H1 (cell line): ENCODE measurements at regions not wholly inside any gene's neighbourhood (a gene's known extent, or its start where the extent isn't known, plus 50 kb on each side); places are given as distances from the start of the nearest gene placed in this dataset.

ENCODE experiments used
- CTCF ChIA-PET: fragments of 300-600 bp; sonication (Branson Sonifier 250); formaldehyde crosslinking; loops from one replicate; lab custom pipeline; 2021; ENCODE audit not compliant: partially characterized antibody; lab: Charles Lee
- POLR2A ChIA-PET: fragments of 300-600 bp; sonication (Branson Sonifier 250); formaldehyde crosslinking; loops from one replicate; lab custom pipeline; 2021; ENCODE audit warnings: inconsistent platforms; ENCODE audit not compliant: partially characterized antibody; lab: Charles Lee
- DNase-seq, 2 experiments: peaks; one replicate each; pipeline versions ENCODE4 v3.0.0 to v3.0.0-alpha.2; 2010 to 2022; ENCODE audit warnings: low spot score in 2 of 2, low read depth in 1 of 2, mixed read lengths in 1 of 2
- FAIRE-seq: peaks from 2 replicates; lab custom pipeline; 2011; peaks lifted over from hg19 to GRCh38; lab: Jason Lieb, UNC
- H2AFZ ChIP-seq: 2 replicates; pipeline ENCODE4 v1.8.1; 2012; ENCODE audit warnings: low read length, inconsistent platforms
- H2AK5ac ChIP-seq: 2 replicates; pipeline ENCODE4 v1.6.1; 2013; ENCODE audit warnings: low read depth, low read length
- H2BK120ac ChIP-seq: replicated peaks from 2 replicates; pipeline ENCODE3; 2013; ENCODE audit warnings: low read depth, low read length, inconsistent platforms
- H2BK12ac ChIP-seq: 2 replicates; pipeline ENCODE4 v1.6.1; 2013; ENCODE audit warnings: low read depth, low read length
- H2BK15ac ChIP-seq: 2 replicates; pipeline ENCODE4 v1.6.1; 2013; ENCODE audit warnings: low read length
- H2BK20ac ChIP-seq: 2 replicates; pipeline ENCODE4 v1.6.1; 2013; ENCODE audit warnings: low read length
- H2BK5ac ChIP-seq: 2 replicates; pipeline ENCODE4 v1.6.1; 2013; ENCODE audit warnings: low read depth, low read length
- H3K14ac ChIP-seq: 2 replicates; pipeline ENCODE4 v1.6.1; 2013; ENCODE audit warnings: inconsistent platforms; ENCODE audit not compliant: insufficient read length
- H3K18ac ChIP-seq: 2 replicates; pipeline ENCODE4 v1.6.1; 2013; ENCODE audit warnings: low read length; ENCODE audit errors: extremely low read depth
- H3K23ac ChIP-seq: 2 replicates; pipeline ENCODE4 v1.6.1; 2013; ENCODE audit warnings: inconsistent platforms; ENCODE audit not compliant: insufficient read length
- H3K23me2 ChIP-seq: 2 replicates; pipeline ENCODE4 v1.6.1; 2013; ENCODE audit warnings: low read depth, low read length
- H3K27ac ChIP-seq: 2 replicates; pipeline ENCODE4 v1.6.1; 2011; ENCODE audit warnings: low read depth, low read length, inconsistent platforms
- H3K27me3 ChIP-seq, 4 experiments: replicated peaks in 1 of 4; 1 replicate in 1 of 4; 2 replicates in 3 of 4; pipeline versions ENCODE4 v1.6.1 to v1.8.1; 2011 to 2013; ENCODE audit warnings: low read length in 3 of 4, mild to moderate bottlenecking in 3 of 4, inconsistent platforms in 2 of 4, mixed read lengths in 2 of 4, moderate library complexity in 1 of 4; ENCODE audit not compliant: control insufficient read depth in 3 of 4, insufficient read depth in 3 of 4; ENCODE audit errors: extremely low read depth in 1 of 4
- H3K36me3 ChIP-seq, 4 experiments: 2 replicates each; pipeline versions ENCODE4 v1.6.1 to v1.8.1; 2011 to 2013; ENCODE audit warnings: mild to moderate bottlenecking in 4 of 4, low read length in 3 of 4, moderate library complexity in 2 of 4, control low read depth in 1 of 4, inconsistent platforms in 1 of 4; ENCODE audit not compliant: insufficient read depth in 4 of 4, control insufficient read depth in 2 of 4
- H3K4ac ChIP-seq: replicated peaks from 2 replicates; pipeline ENCODE3; 2013; ENCODE audit warnings: low read length, low read depth, mixed read lengths, inconsistent platforms; ENCODE audit not compliant: insufficient read length
- H3K4me1 ChIP-seq, 4 experiments: replicated peaks in 1 of 4; 1 replicate in 1 of 4; 2 replicates in 3 of 4; pipeline versions ENCODE4 v1.6.1 to v1.8.1; 2011 to 2013; ENCODE audit warnings: low read length in 3 of 4, inconsistent platforms in 2 of 4, mixed read lengths in 1 of 4; ENCODE audit not compliant: insufficient read depth in 4 of 4, control insufficient read depth in 3 of 4
- H3K4me2 ChIP-seq, 2 experiments: 2 replicates each; pipeline versions ENCODE4 v1.6.1 to v1.8.1; 2011 to 2013; ENCODE audit warnings: low read depth in 2 of 2, low read length in 2 of 2, control low read depth in 1 of 2, inconsistent platforms in 1 of 2, mild to moderate bottlenecking in 1 of 2; ENCODE audit not compliant: insufficient read depth in 1 of 2
- H3K4me3 ChIP-seq, 4 experiments: fragments of 200-600, 300-600 bp in 1 of 4; sonication (generic), shearing (Covaris generic), sonication (Bioruptor Twin) in 1 of 4; 2 replicates each; pipeline versions ENCODE4 v1.5.1 to v1.8.1; 2011 to 2016; ENCODE audit warnings: low read length in 4 of 4, low read depth in 3 of 4, control low read depth in 2 of 4, inconsistent platforms in 2 of 4, mild to moderate bottlenecking in 2 of 4, mixed read lengths in 1 of 4, moderate library complexity in 1 of 4; ENCODE audit not compliant: insufficient read depth in 2 of 4; ENCODE audit errors: extremely low read depth in 1 of 4
- H3K56ac ChIP-seq: replicated peaks from 2 replicates; pipeline ENCODE3; 2013; ENCODE audit warnings: low read depth, mild to moderate bottlenecking, mixed read lengths, low read length, inconsistent platforms; ENCODE audit not compliant: insufficient read length
- H3K79me1 ChIP-seq: 2 replicates; pipeline ENCODE4 v1.6.1; 2013; ENCODE audit warnings: low read depth, low read length, control low read depth
- H3K79me2 ChIP-seq, 2 experiments: 2 replicates each; pipeline versions ENCODE4 v1.6.1 to v1.8.1; 2012 to 2013; ENCODE audit warnings: low read length in 2 of 2, mild to moderate bottlenecking in 2 of 2, inconsistent platforms in 1 of 2; ENCODE audit not compliant: insufficient read depth in 2 of 2, control insufficient read depth in 1 of 2
- H3K9ac ChIP-seq, 4 experiments: replicated peaks in 1 of 4; 1 replicate in 1 of 4; 2 replicates in 3 of 4; pipeline versions ENCODE4 v1.6.1 to v1.8.1; 2011 to 2013; ENCODE audit warnings: low read depth in 3 of 4, low read length in 3 of 4, control low read depth in 2 of 4, mild to moderate bottlenecking in 2 of 4, moderate library complexity in 2 of 4, inconsistent platforms in 1 of 4; ENCODE audit errors: extremely low read depth in 1 of 4
- H3K9me3 ChIP-seq, 2 experiments: 2 replicates each; pipeline versions ENCODE4 v1.6.1 to v1.8.1; 2012 to 2013; ENCODE audit warnings: mild to moderate bottlenecking in 2 of 2, moderate library complexity in 2 of 2, control low read depth in 1 of 2, inconsistent platforms in 1 of 2, low read depth in 1 of 2, low read length in 1 of 2, mixed read lengths in 1 of 2; ENCODE audit not compliant: insufficient read depth in 2 of 2
- H4K20me1 ChIP-seq, 2 experiments: replicated peaks in 1 of 2; 2 replicates each; pipeline versions ENCODE3 to v1.8.1; 2011 to 2013; ENCODE audit warnings: inconsistent platforms in 2 of 2, low read length in 2 of 2, mild to moderate bottlenecking in 1 of 2; ENCODE audit not compliant: insufficient read depth in 2 of 2, control insufficient read depth in 1 of 2
- H4K5ac ChIP-seq: 2 replicates; pipeline ENCODE4 v1.6.1; 2013; ENCODE audit warnings: low read length, low read depth, mixed read lengths, inconsistent platforms; ENCODE audit not compliant: insufficient read length
- H4K8ac ChIP-seq: 2 replicates; pipeline ENCODE4 v1.8.0; 2013; ENCODE audit warnings: mild to moderate bottlenecking, moderate library complexity, low read length, inconsistent platforms; ENCODE audit not compliant: insufficient read depth; ENCODE audit errors: extremely low read depth
- H4K91ac ChIP-seq: replicated peaks from 2 replicates; pipeline ENCODE3; 2013; ENCODE audit warnings: low read length, mixed read lengths, inconsistent platforms; ENCODE audit not compliant: insufficient read length
- CREB1 ChIP-seq: IDR thresholded peaks from 2 replicates; pipeline ENCODE4 v1.6.1; 2012; ENCODE audit warnings: inconsistent platforms
- JUND ChIP-seq: IDR thresholded peaks from 2 replicates; pipeline ENCODE4 v1.6.1; 2011; ENCODE audit warnings: mild to moderate bottlenecking, improper control_type of control experiment, low read length
- RXRA ChIP-seq: IDR thresholded peaks from 2 replicates; pipeline ENCODE4 v1.6.1; 2011; ENCODE audit warnings: low read depth, mild to moderate bottlenecking, low read length, moderate library complexity; ENCODE audit not compliant: insufficient read depth
- SRF ChIP-seq: IDR thresholded peaks from 2 replicates; pipeline ENCODE4 v1.6.1; 2011; ENCODE audit warnings: mild to moderate bottlenecking, low read depth, low read length, moderate library complexity
- TAF1 ChIP-seq: IDR thresholded peaks from 2 replicates; pipeline ENCODE4 v1.6.1; 2011; ENCODE audit warnings: mild to moderate bottlenecking, low read depth, low read length
- TAF7 ChIP-seq: optimal IDR thresholded peaks from 2 replicates; pipeline ENCODE3; 2011; ENCODE audit warnings: low read depth, mild to moderate bottlenecking, inconsistent platforms, low read length, moderate library complexity, borderline replicate concordance
- WGBS, 2 experiments: shearing (Covaris generic) in 1 of 2; methylation state at CpG; one replicate each; pipeline versions ENCODE4 v1.1.6 to v1.1.7; 2013 to 2015; ENCODE audit warnings: low lambda C conversion rate in 2 of 2, mixed read lengths in 2 of 2, inconsistent platforms in 1 of 2, low coverage in 1 of 2, missing lambda C conversion rate in 1 of 2; ENCODE audit not compliant: insufficient replicate concordance in 2 of 2, insufficient coverage in 1 of 2, insufficient read length in 1 of 2; ENCODE audit errors: extremely low coverage in 1 of 2, missing lambda C conversion rate in 1 of 2; 5-methylcytosine and 5-hydroxymethylcytosine counted together

GRCh38 chr2:181394741-181395437 lies 62.3 kb upstream of the ITGA4 start:
- CTCF ChIA-PET, result interaction anchor here (0.6 to 1.6 kb wide), 3 partner anchors 8 to 290 kb away, joined by 3 to 4 read pairs (median 3); no protein-coding TSS in a partner anchor
- H2BK5ac ChIP-seq, result no peak overlapping the region
- H3K23ac ChIP-seq, result no peak overlapping the region
- H3K18ac ChIP-seq, result no peak overlapping the region
- no peaks in the 10 kb centered on the region for H4K20me1 ChIP-seq
- POLR2A ChIA-PET, result no interaction called here
- H3K4me3 ChIP-seq, result no peak overlapping the region
- no peak overlapping the region for H3K9ac ChIP-seq
- DNase-seq, result no peak
- no peak overlapping the region for H3K4ac ChIP-seq
- WGBS, 2 experiments, result 93% methylated on average over 4 of the region's 4 CpGs; no CpG with 5 or more reads in 1 of the 2 experiments
- no peak overlapping the region for H2BK12ac ChIP-seq
- H3K23me2 ChIP-seq, result no peaks in the 10 kb centered on the region
- H2BK15ac ChIP-seq, result no peak overlapping the region
- peak overlapping the region; percentile 49; the same call in 1 of the 2 replicates for H2AFZ ChIP-seq
- H3K79me1 ChIP-seq, result no peaks in the 10 kb centered on the region
- no peak overlapping the region for H2AK5ac ChIP-seq
- no peak overlapping the region for H2BK20ac ChIP-seq
- H4K8ac ChIP-seq, result no peak overlapping the region
- no peak overlapping the region for H3K4me2 ChIP-seq
- no peaks in the 10 kb centered on the region for H3K9me3 ChIP-seq
- no peaks in the 10 kb centered on the region for H3K27me3 ChIP-seq
- no peaks in the 10 kb centered on the region for H3K79me2 ChIP-seq
- H4K5ac ChIP-seq, result no peak overlapping the region
- H3K27ac ChIP-seq, result no peak overlapping the region
- H2BK120ac ChIP-seq, result no peak overlapping the region
- FAIRE-seq, result no peak
- no peak overlapping the region for H3K56ac ChIP-seq
- no peaks in the 10 kb centered on the region for H3K36me3 ChIP-seq
- H3K14ac ChIP-seq, result no peak overlapping the region
- no peak overlapping the region for H4K91ac ChIP-seq
- peaks cover 0 to 4% (median 0%) of the 10 kb centered on the region in 4 experiments; a peak in 2 of 7 replicates for H3K4me1 ChIP-seq
- TF ChIP-seq RXRA, result no peak
- no peak for TF ChIP-seq CREB1
- TF ChIP-seq JUND, result no peak
- TF ChIP-seq SRF, result no peak
- TF ChIP-seq TAF1, result no peak
- no peak for TF ChIP-seq TAF7
